AG04450 (cell line): ENCODE measurements at regions not wholly inside any gene's neighbourhood (a gene's known extent, or its start where the extent isn't known, plus 50 kb on each side); places are given as distances from the start of the nearest gene placed in this dataset.

Source experiments
- CTCF ChIA-PET: fragments of 300-600, 350-600 bp; formaldehyde crosslinking; extraction: SDS; loops from one replicate; lab custom pipeline; 2022; ENCODE audit warnings: antibody characterized with exemption, inconsistent platforms; lab: Charles Lee
- POLR2A ChIA-PET: fragments of 350-600 bp; formaldehyde crosslinking; extraction: SDS; loops from one replicate; lab custom pipeline; 2021; ENCODE audit warnings: antibody characterized with exemption, inconsistent platforms; lab: Yijun Ruan, JAX
- DNase-seq: peaks from one replicate; pipeline ENCODE4 v3.0.0-alpha.2; 2011; ENCODE audit warnings: low read depth, low spot score
- H3K27ac ChIP-seq: one replicate; pipeline ENCODE4 v1.5.1; 2012; ENCODE audit warnings: low read depth, low read length, control low read depth
- H3K27me3 ChIP-seq: one replicate; pipeline ENCODE4 v1.6.0; 2012; ENCODE audit warnings: low read length; ENCODE audit not compliant: control insufficient read depth, insufficient read depth
- H3K4me3 ChIP-seq: 2 replicates; pipeline ENCODE4 v1.5.1; 2011; ENCODE audit warnings: mild to moderate bottlenecking, low read depth, low read length, control low read depth
- H3K9me3 ChIP-seq: 2 replicates; pipeline ENCODE4 v1.5.1; 2012; ENCODE audit warnings: low read length; ENCODE audit not compliant: control insufficient read depth, insufficient read depth
- CTCF ChIP-seq: IDR thresholded peaks from 2 replicates; pipeline ENCODE4 v1.5.1; 2011; ENCODE audit warnings: low read depth, low read length, control low read depth, inconsistent platforms

- CTCF ChIA-PET, result no interaction called here
- Histone ChIP-seq H3K9me3 (peaks cover 45% of the 10 kb centered on the region), H3K4me3 (no peak overlapping the region), H3K27me3 (no peaks in the 10 kb centered on the region), H3K27ac (no peak overlapping the region)
- POLR2A ChIA-PET, result no interaction called here
- no peak for DNase-seq
- no peak for TF ChIP-seq CTCF
Observed at GRCh38 chr2:545711-546650, 131.2 kb downstream of the TMEM18 start.

GRCh38 chr2:545228-545627, 132.0 kb downstream of the TMEM18 start:
- TF ChIP-seq CTCF, result no peak
- ChIA-PET CTCF (no interaction called here), POLR2A (no interaction called here)
- Histone ChIP-seq H3K9me3 (peaks cover 42% of the 10 kb centered on the region), H3K4me3 (no peak overlapping the region), H3K27ac (no peak overlapping the region), H3K27me3 (no peaks in the 10 kb centered on the region)
- DNase-seq, result no peak

- H3K9me3 ChIP-seq, result peaks cover 9% of the 10 kb centered on the region
- POLR2A ChIA-PET, result no interaction called here
- no peaks in the 10 kb centered on the region for H3K27me3 ChIP-seq
- no peak overlapping the region for H3K27ac ChIP-seq
- CTCF ChIA-PET, result no interaction called here
- no peak overlapping the region for H3K4me3 ChIP-seq
- no peak for DNase-seq
- TF ChIP-seq CTCF, result no peak
Observed at GRCh38 chr2:538646-539045, 138.6 kb downstream of the TMEM18 start.

- DNase-seq, result no peak
- Histone ChIP-seq H3K27me3 (no peaks in the 10 kb centered on the region), H3K27ac (no peak overlapping the region), H3K9me3 (peaks cover 9% of the 10 kb centered on the region; the same call in 1 of the 2 replicates), H3K4me3 (no peak overlapping the region)
- no peak for TF ChIP-seq CTCF
- POLR2A ChIA-PET, result no interaction called here
- CTCF ChIA-PET, result no interaction called here
Observed at GRCh38 chr2:535222-535621, 142.0 kb downstream of the TMEM18 start.

GRCh38 chr2:529852-530251, 147.4 kb downstream of the TMEM18 start:
- H3K4me3 ChIP-seq, result no peak overlapping the region
- CTCF ChIA-PET, result no interaction called here
- POLR2A ChIA-PET, result no interaction called here
- peaks cover 27% of the 10 kb centered on the region for H3K9me3 ChIP-seq
- no peaks in the 10 kb centered on the region for H3K27me3 ChIP-seq
- no peak for TF ChIP-seq CTCF
- no peak overlapping the region for H3K27ac ChIP-seq
- DNase-seq, result no peak
